Transverse colon (tissue), 3 donors: ENCODE measurements at regions not wholly inside any gene's neighbourhood (a gene's known extent, or its start where the extent isn't known, plus 50 kb on each side); places are given as distances from the start of the nearest gene placed in this dataset.

Source experiments
- EP300 ChIP-seq: sonication (generic); formaldehyde crosslinking; IDR thresholded peaks from one replicate; pipeline ENCODE4 v1.6.1; 2017; ENCODE audit warnings: antibody characterized with exemption, low read depth
- POLR2A ChIP-seq: fragments of 450-650 bp; IDR thresholded peaks from one replicate; pipeline ENCODE4 v1.6.1; 2016; ENCODE audit warnings: antibody characterized with exemption, mild to moderate bottlenecking, moderate library complexity
- TF ChIP-seq, protein P1 (sequence below), 5 experiments: fragments of 200-600 bp in 3 of 5; fragments of 450-650 bp in 2 of 5; sonication (generic) in 3 of 5; IDR thresholded peaks; 1 replicate in 2 of 5; 2 replicates in 3 of 5; pipeline ENCODE4 v1.5.1; 2016 to 2017; ENCODE audit warnings: antibody characterized with exemption in 5 of 5, inconsistent platforms in 3 of 5, mild to moderate bottlenecking in 2 of 5, moderate library complexity in 1 of 5

DNA sequence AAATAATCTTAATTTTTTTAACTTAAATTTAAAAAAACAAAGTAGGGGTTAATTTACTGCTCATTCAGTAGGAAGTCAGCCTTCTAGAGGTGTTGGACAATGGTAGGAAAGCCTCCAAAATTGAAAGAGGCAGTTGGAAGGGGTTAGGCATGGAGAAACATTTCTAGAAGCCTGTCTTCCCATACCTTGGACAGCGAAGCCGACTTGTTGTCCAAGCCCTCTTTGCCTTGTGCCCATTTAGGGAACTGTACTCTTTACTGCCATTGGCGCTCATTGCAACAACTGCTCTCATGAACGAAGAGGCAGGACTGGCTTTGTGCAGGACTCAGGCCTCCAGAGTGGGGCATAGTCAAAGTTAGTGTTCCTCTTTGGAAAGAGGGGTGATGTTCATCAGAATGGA lies 333.3 kb downstream of the HRH4 start:
- TF ChIP-seq, protein P1, sequence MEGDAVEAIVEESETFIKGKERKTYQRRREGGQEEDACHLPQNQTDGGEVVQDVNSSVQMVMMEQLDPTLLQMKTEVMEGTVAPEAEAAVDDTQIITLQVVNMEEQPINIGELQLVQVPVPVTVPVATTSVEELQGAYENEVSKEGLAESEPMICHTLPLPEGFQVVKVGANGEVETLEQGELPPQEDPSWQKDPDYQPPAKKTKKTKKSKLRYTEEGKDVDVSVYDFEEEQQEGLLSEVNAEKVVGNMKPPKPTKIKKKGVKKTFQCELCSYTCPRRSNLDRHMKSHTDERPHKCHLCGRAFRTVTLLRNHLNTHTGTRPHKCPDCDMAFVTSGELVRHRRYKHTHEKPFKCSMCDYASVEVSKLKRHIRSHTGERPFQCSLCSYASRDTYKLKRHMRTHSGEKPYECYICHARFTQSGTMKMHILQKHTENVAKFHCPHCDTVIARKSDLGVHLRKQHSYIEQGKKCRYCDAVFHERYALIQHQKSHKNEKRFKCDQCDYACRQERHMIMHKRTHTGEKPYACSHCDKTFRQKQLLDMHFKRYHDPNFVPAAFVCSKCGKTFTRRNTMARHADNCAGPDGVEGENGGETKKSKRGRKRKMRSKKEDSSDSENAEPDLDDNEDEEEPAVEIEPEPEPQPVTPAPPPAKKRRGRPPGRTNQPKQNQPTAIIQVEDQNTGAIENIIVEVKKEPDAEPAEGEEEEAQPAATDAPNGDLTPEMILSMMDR (IDR thresholded peaks at IDR 0.05), result no peak
- TF ChIP-seq POLR2A, result no peak
- no peak for TF ChIP-seq EP300
